K562 (cell line): ENCODE measurements at regions not wholly inside any gene's neighbourhood (a gene's known extent, or its start where the extent isn't known, plus 50 kb on each side); places are given as distances from the start of the nearest gene placed in this dataset.

Experiments
- ATAC-seq: fragments of 200-7000 bp; cut with Tn5 transposase; 3 replicates; pipeline ENCODE4 v1.9.1; 2020; ENCODE audit warnings: moderate library complexity
- BruUV-seq: library from RNA; stranded (reverse); fragments of 400-500 nt; replicated peaks from 2 replicates; lab custom pipeline; 2021; lab: Mats Ljungman, UMichigan
- CTCF ChIA-PET: fragments of 300-600 bp; formaldehyde crosslinking; extraction: SDS; loops from one replicate; lab custom pipeline; 2021; ENCODE audit warnings: low intra/inter-chr PET ratio; lab: Yijun Ruan, JAX
- POLR2A ChIA-PET: fragments of 300-600, 350-650 bp; sonication (Branson Sonifier 250); formaldehyde crosslinking; extraction: SDS; loops from one replicate; lab custom pipeline; 2021; ENCODE audit warnings: antibody characterized with exemption, inconsistent platforms; lab: Yijun Ruan, JAX
- DNase-seq, 4 experiments: peaks; one replicate each; pipeline versions ENCODE4 v3.0.0 to v3.0.0-alpha.2; 2011 to 2018; ENCODE audit warnings: low spot score in 3 of 4, mixed read lengths in 3 of 4; ENCODE audit errors: extremely low read depth in 1 of 4
- FAIRE-seq: peaks from 2 replicates; lab custom pipeline; 2011; peaks lifted over from hg19 to GRCh38; lab: Jason Lieb, UNC
- H2AFZ ChIP-seq: 2 replicates; pipeline ENCODE4 v1.6.0; 2011; ENCODE audit warnings: low read depth, low read length, control low read depth, inconsistent platforms
- H3K27ac ChIP-seq: fragments of 200-600 bp; 3 replicates; pipeline ENCODE4 v1.8.0; 2011; ENCODE audit warnings: low read depth, mild to moderate bottlenecking, control low read depth, inconsistent platforms, low read length, moderate library complexity, mixed read lengths; ENCODE audit errors: extremely low read depth
- H3K27me3 ChIP-seq, 2 experiments: fragments of 300-600 bp in 1 of 2; 2 replicates in 1 of 2; 3 replicates in 1 of 2; pipeline versions ENCODE4 v1.6.0 to v1.8.0; 2011; ENCODE audit warnings: inconsistent platforms in 2 of 2, low read length in 2 of 2, mild to moderate bottlenecking in 1 of 2, mixed read lengths in 1 of 2, moderate library complexity in 1 of 2; ENCODE audit not compliant: control insufficient read depth in 2 of 2, insufficient read depth in 2 of 2
- H3K36me3 ChIP-seq: fragments of 300-600 bp; 3 replicates; pipeline ENCODE4 v1.8.0; 2011; ENCODE audit warnings: mild to moderate bottlenecking, low read length, inconsistent platforms; ENCODE audit not compliant: control insufficient read depth, insufficient read depth
- H3K4me1 ChIP-seq, 2 experiments: fragments of 200-600 bp in 1 of 2; replicated peaks in 1 of 2; 2 replicates in 1 of 2; 3 replicates in 1 of 2; pipeline versions ENCODE4 v1.5.1 to v1.8.0; 2011; ENCODE audit warnings: inconsistent platforms in 2 of 2, low read length in 2 of 2, mild to moderate bottlenecking in 1 of 2, mixed read lengths in 1 of 2, moderate library complexity in 1 of 2; ENCODE audit not compliant: control insufficient read depth in 2 of 2, insufficient read depth in 2 of 2
- H3K4me2 ChIP-seq: 2 replicates; pipeline ENCODE4 v1.6.1; 2011; ENCODE audit warnings: low read length, control low read depth, inconsistent platforms, mixed read lengths; ENCODE audit not compliant: insufficient read depth
- H3K4me3 ChIP-seq: fragments of 200-600 bp; sonication (generic), shearing (Covaris generic); 2 replicates; pipeline ENCODE4 v1.5.1; 2016; ENCODE audit warnings: control low read depth, inconsistent platforms
- H3K79me2 ChIP-seq: fragments of 200-600 bp; 3 replicates; pipeline ENCODE4 v1.8.0; 2011; ENCODE audit warnings: low read length, inconsistent platforms; ENCODE audit not compliant: control insufficient read depth, insufficient read depth
- H3K9ac ChIP-seq, 2 experiments: 2 replicates each; pipeline versions ENCODE4 v1.6.0 to v1.6.1; 2011; ENCODE audit warnings: low read depth in 2 of 2, low read length in 2 of 2, control low read depth in 1 of 2, inconsistent platforms in 1 of 2, mild to moderate bottlenecking in 1 of 2, mixed read lengths in 1 of 2; ENCODE audit not compliant: insufficient read depth in 1 of 2
- H3K9me1 ChIP-seq: one replicate; pipeline ENCODE4 v1.6.0; 2011; ENCODE audit warnings: inconsistent platforms, mild to moderate bottlenecking, low read length, moderate library complexity; ENCODE audit not compliant: control insufficient read depth, insufficient read depth
- H3K9me3 ChIP-seq: replicated peaks from 2 replicates; pipeline ENCODE4 v1.5.1; 2011; ENCODE audit warnings: low read depth, low read length, inconsistent platforms; ENCODE audit not compliant: control insufficient read depth, insufficient read depth
- H4K20me1 ChIP-seq: replicated peaks from 2 replicates; pipeline ENCODE4 v1.6.1; 2011; ENCODE audit warnings: low read length, inconsistent platforms, mixed read lengths; ENCODE audit not compliant: control insufficient read depth, insufficient read depth
- BACH1 ChIP-seq: fragments of 200-800 bp; sonication (Bioruptor generic); IDR thresholded peaks from 2 replicates; pipeline ENCODE4 v1.6.1; 2016; ENCODE audit warnings: missing genetic modification characterization, missing compliant biosample characterization
- BRD9 ChIP-seq: fragments of 450-650 bp; IDR thresholded peaks from 2 replicates; pipeline ENCODE4 v1.6.1; 2018; ENCODE audit warnings: low read depth; ENCODE audit not compliant: partially characterized antibody
- ETV6 ChIP-seq, 3 experiments: fragments of 150-350 bp in 1 of 3; sonication (generic) in 1 of 3; formaldehyde crosslinking in 1 of 3; IDR thresholded peaks; 2 replicates each; pipeline versions ENCODE4 v1.6.1 to v1.8.0; 2014 to 2022; ENCODE audit warnings: borderline replicate concordance in 2 of 3, low read depth in 2 of 3, antibody characterized with exemption in 1 of 3, low read length in 1 of 3, mild to moderate bottlenecking in 1 of 3, missing genetic modification reagents in 1 of 3
- HMG20B ChIP-seq: fragments of 250-450 bp; sonication (Bioruptor Pico); IDR thresholded peaks from 2 replicates; pipeline ENCODE4 v1.5.0; 2021; ENCODE audit warnings: mild to moderate bottlenecking
- JUN ChIP-seq, 2 experiments: sonication (generic) in 1 of 2; formaldehyde crosslinking in 1 of 2; IDR thresholded peaks; 2 replicates each; pipeline versions ENCODE4 v1.6.1 to v1.8.0; 2012 to 2022; ENCODE audit warnings: borderline replicate concordance in 2 of 2, mild to moderate bottlenecking in 2 of 2, improper control_type of control experiment in 1 of 2, low read depth in 1 of 2, low read length in 1 of 2, missing genetic modification reagents in 1 of 2
- MAFF ChIP-seq: IDR thresholded peaks from 2 replicates; pipeline ENCODE4 v1.6.1; 2012; ENCODE audit warnings: low read length, improper control_type of control experiment
- RAD21 ChIP-seq, 2 experiments: fragments of 250-450 bp in 1 of 2; fragments of 450-650 bp in 1 of 2; sonication (Bioruptor Pico) in 1 of 2; formaldehyde crosslinking in 1 of 2; IDR thresholded peaks in 1 of 2; conservative IDR thresholded peaks in 1 of 2; 2 replicates each; pipeline versions ENCODE4 v1.4.0 to v1.8.0; 2020 to 2022; ENCODE audit warnings: mild to moderate bottlenecking in 2 of 2, moderate library complexity in 1 of 2
- WGBS: fragments of 100-300 bp; shearing (Covaris generic); methylation state at CpG from one replicate; pipeline ENCODE4 v1.1.6; 2016; ENCODE audit warnings: low coverage, mixed read lengths; ENCODE audit not compliant: insufficient coverage; ENCODE audit errors: missing lambda C conversion rate; 5-methylcytosine and 5-hydroxymethylcytosine counted together
- in situ Hi-C: fragments of 300-500 bp; cut with MboI; formaldehyde crosslinking; loops from 4 replicates; pipeline ENCODE4 v1.15.0; 2018; ENCODE audit warnings: inconsistent platforms, mixed read lengths
- intact Hi-C: fragments of 100-400 bp; cut with micrococcal nuclease; formaldehyde crosslinking; loops from 2 replicates; pipeline ENCODE4 v1.14.2; 2022
- TF ChIP-seq, protein P1 (sequence below), 3 experiments: IDR thresholded peaks in 2 of 3; conservative IDR thresholded peaks in 1 of 3; 2 replicates each; pipeline ENCODE4 v1.5.1; 2011 to 2012; ENCODE audit warnings: low read length in 3 of 3, mild to moderate bottlenecking in 3 of 3, control low read depth in 2 of 3, improper control_type of control experiment in 1 of 3, inconsistent platforms in 1 of 3, low read depth in 1 of 3, mixed read lengths in 1 of 3, moderate library complexity in 1 of 3; ENCODE audit not compliant: insufficient read depth in 2 of 3

DNA sequence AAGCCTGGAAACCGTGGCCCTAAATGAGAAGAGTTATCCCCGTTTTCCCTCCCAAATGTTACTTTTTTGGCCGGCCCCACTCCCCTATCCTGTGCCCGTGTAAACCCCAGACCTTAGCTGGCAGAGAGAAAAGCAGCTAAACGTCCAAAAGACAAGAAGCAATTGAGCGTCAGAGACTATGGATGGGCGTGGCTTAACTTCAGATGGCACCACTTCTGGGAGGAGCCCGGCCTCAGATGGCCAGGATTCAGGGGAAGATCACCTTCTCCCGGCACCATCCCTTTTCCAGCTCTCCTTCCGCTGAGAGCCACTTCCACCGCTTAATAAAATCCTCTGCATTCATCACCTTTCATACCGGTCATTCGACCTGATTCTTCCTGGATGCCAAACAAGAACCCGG is 350.1 kb upstream of the PCDH7 start:
- no peaks in the 10 kb centered on the region for H3K27me3 ChIP-seq
- FAIRE-seq: no peak
- H3K9me3 ChIP-seq: no peaks in the 10 kb centered on the region
- CTCF ChIA-PET: no interaction called here
- BruUV-seq: no TSS peak
- no peak overlapping the region for H2AFZ ChIP-seq
- H3K36me3 ChIP-seq: no peaks in the 10 kb centered on the region
- WGBS: 2% methylated on average over 14 of the region's 14 CpGs
- H3K4me1 ChIP-seq: no peaks in the 10 kb centered on the region
- no peaks in the 10 kb centered on the region for H3K9me1 ChIP-seq
- no peak for TF ChIP-seq BRD9
- no peak for TF ChIP-seq MAFF
- TF ChIP-seq ETV6 (IDR thresholded peaks at IDR 0.05; ENCODE audit: borderline replicate concordance in 1 of 2, low read depth in 2 of 2, low read length in 1 of 2): no peak
- no peak for TF ChIP-seq ETV6 (CRISPR knock-in tag; IDR thresholded peaks at IDR 0.05; ENCODE audit: borderline replicate concordance)
- TF ChIP-seq, all 486 proteins: peak for 0
- H3K9ac ChIP-seq: no peak overlapping the region
- no peak overlapping the region for H3K27ac ChIP-seq
- intact Hi-C loops (no loop called here), in situ Hi-C loops (no loop called here)
- ATAC-seq (no peak), DNase-seq (no peak)
- POLR2A ChIA-PET: no interaction called here
- H3K79me2 ChIP-seq: no peaks in the 10 kb centered on the region
- no peaks in the 10 kb centered on the region for H4K20me1 ChIP-seq
- H3K4me2 ChIP-seq: no peak overlapping the region
- H3K4me3 ChIP-seq: no peak overlapping the region

DNA sequence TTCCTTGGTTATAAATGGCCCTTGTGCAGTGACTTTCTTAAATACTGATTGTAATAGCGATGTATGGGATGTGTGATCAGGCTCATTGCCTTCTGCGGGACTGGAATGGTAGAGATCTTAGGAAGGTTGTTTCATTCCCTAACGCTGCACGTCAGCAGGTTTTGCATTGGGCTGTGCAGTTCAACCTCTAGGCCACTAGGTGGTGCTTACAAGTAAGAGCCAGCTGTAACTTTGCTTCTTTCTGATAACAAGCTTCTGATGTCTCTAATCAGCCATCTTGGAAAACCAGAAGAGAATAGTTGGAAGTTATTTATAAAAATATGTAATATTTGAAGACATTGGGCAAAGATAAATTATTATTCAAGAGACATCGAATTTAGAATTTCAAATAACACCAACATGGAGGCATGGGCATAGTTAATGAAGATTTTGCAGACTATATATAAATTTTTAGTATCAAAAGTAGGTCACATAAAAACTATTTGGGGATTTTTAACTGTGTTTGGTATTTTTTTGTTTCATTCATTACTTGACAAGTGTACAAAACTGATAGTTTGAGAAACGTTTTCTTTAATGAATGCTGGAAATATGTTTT is 339.7 kb upstream of the PCDH7 start:
- CTCF ChIA-PET: no interaction called here
- POLR2A ChIA-PET: no interaction called here
- Histone ChIP-seq H2AFZ (no peak overlapping the region), H3K27ac (no peak overlapping the region), H3K36me3 (no peaks in the 10 kb centered on the region), H3K9ac (no peak overlapping the region), H4K20me1 (no peaks in the 10 kb centered on the region), H3K4me1 (no peaks in the 10 kb centered on the region), H3K4me3 (no peak overlapping the region), H3K4me2 (no peak overlapping the region), H3K79me2 (no peaks in the 10 kb centered on the region), H3K9me3 (no peaks in the 10 kb centered on the region), H3K9me1 (no peaks in the 10 kb centered on the region), H3K27me3 (no peaks in the 10 kb centered on the region)
- ATAC-seq: no peak
- WGBS: 0% methylated on average over 6 of the region's 6 CpGs
- intact Hi-C loops: no loop called here
- in situ Hi-C loops: no loop called here
- DNase-seq: peak; percentile 8 to 40 (median 22)
- FAIRE-seq: peak; percentile 6
- BruUV-seq: no TSS peak
- TF ChIP-seq HMG20B (CRISPR knock-in tag): no peak
- no peak for TF ChIP-seq JUN (IDR thresholded peaks at IDR 0.05; ENCODE audit: borderline replicate concordance, low read depth, low read length)
- TF ChIP-seq JUN (CRISPR knock-in tag; IDR thresholded peaks at IDR 0.05; ENCODE audit: borderline replicate concordance): no peak
- TF ChIP-seq, protein P1, sequence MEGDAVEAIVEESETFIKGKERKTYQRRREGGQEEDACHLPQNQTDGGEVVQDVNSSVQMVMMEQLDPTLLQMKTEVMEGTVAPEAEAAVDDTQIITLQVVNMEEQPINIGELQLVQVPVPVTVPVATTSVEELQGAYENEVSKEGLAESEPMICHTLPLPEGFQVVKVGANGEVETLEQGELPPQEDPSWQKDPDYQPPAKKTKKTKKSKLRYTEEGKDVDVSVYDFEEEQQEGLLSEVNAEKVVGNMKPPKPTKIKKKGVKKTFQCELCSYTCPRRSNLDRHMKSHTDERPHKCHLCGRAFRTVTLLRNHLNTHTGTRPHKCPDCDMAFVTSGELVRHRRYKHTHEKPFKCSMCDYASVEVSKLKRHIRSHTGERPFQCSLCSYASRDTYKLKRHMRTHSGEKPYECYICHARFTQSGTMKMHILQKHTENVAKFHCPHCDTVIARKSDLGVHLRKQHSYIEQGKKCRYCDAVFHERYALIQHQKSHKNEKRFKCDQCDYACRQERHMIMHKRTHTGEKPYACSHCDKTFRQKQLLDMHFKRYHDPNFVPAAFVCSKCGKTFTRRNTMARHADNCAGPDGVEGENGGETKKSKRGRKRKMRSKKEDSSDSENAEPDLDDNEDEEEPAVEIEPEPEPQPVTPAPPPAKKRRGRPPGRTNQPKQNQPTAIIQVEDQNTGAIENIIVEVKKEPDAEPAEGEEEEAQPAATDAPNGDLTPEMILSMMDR (IDR thresholded peaks at IDR 0.05 in 2 of 3, conservative IDR thresholded peaks at IDR 0.05 in 1 of 3; ENCODE audit: insufficient read depth in 2 of 3, low read depth in 1 of 3, low read length in 3 of 3): peak in 2 of 3 experiments; percentile 51 to 59; a peak in 3 of 6 replicates
- no peak for TF ChIP-seq BACH1
- TF ChIP-seq RAD21 (CRISPR knock-in tag; conservative IDR thresholded peaks at IDR 0.05 in 1 of 2, IDR thresholded peaks at IDR 0.05 in 1 of 2): peak in 1 of 2 experiments; percentile 35; a peak in 2 of 4 replicates
